ENCODE measurements at regions not wholly inside any gene's neighbourhood (a gene's known extent, or its start where the extent isn't known, plus 50 kb on each side); places are given as distances from the start of the nearest gene placed in this dataset.
"Not testable (repeated sequence)": the region's sequence is repeated elsewhere in the genome, so short reads cannot be mapped to it uniquely, and the experiment has no call there.

DNA sequence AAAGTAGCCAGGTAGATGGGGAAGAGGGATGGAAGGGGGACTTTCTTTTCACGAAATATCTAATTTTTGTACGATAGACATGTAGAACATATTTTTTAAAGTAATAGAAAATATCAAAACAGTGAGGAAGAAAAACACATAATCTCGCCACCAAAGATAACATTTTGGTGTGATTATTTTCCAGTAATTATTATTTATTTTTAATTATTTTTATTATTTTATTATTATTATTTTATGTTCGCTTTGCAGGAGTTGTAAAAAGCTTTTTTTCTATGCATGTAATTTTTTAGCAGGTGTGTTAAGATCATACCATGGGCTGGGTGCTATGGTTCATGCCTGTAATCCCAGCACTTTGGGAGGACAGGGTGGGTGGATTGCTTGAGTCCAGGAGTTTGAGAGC is 85.6 kb upstream of the CCND2 start:
- Histone ChIP-seq H2AK5ac (ENCODE audit: low read length, severe bottlenecking) (no peak overlapping the region), H3K4ac (ENCODE audit: low read depth in 1 of 2, low read length in 2 of 2) (no peak overlapping the region), H3K36me3 (ENCODE audit: control insufficient read depth in 1 of 2, insufficient read depth in 2 of 2, low read depth in 1 of 2, low read length in 2 of 2) (no peaks in the 10 kb centered on the region), H4K91ac (ENCODE audit: low read length) (no peak overlapping the region), H3K18ac (ENCODE audit: low read depth in 1 of 2, low read length in 2 of 2) (no peak overlapping the region), H3K27ac (ENCODE audit: low read length, poor library complexity, severe bottlenecking) (no peak overlapping the region), H3K23ac (ENCODE audit: low read length in 2 of 2) (no peak overlapping the region), H3K4me3 (ENCODE audit: insufficient read depth in 1 of 2, low read depth in 1 of 2, low read length in 2 of 2) (no peak overlapping the region), H2BK5ac (ENCODE audit: low read depth, low read length, poor library complexity, severe bottlenecking) (no peak overlapping the region), H3K27me3 (ENCODE audit: control insufficient read depth in 1 of 2, insufficient read depth in 1 of 2, low read length in 2 of 2) (peaks cover 0 to 12% of the 10 kb centered on the region in 2 experiments), H3K14ac (ENCODE audit: low read length in 2 of 2) (no peak overlapping the region), H2AFZ (ENCODE audit: low read depth, low read length) (no peak overlapping the region), H2BK15ac (ENCODE audit: low read depth, poor library complexity, severe bottlenecking) (no peak overlapping the region), H3K4me2 (ENCODE audit: low read length, poor library complexity, severe bottlenecking) (no peak overlapping the region), H3K9me3 (ENCODE audit: control insufficient read depth, low read length) (no peaks in the 10 kb centered on the region), H3K9ac (ENCODE audit: low read length) (no peak overlapping the region), H2BK12ac (ENCODE audit: low read length in 2 of 2) (no peak overlapping the region), H2BK120ac (ENCODE audit: low read depth, low read length) (no peak overlapping the region), H3K79me1 (replicated peaks; ENCODE audit: low read length, poor library complexity, severe bottlenecking) (no peaks in the 10 kb centered on the region), H4K8ac (ENCODE audit: low read length) (no peak overlapping the region), H3K4me1 (ENCODE audit: control insufficient read depth, insufficient read depth, low read depth, low read length) (peaks cover 6% of the 10 kb centered on the region)
- DNase-seq = no peak
- WGBS = 92% methylated on average over 1 of the region's 4 CpGs

DNA sequence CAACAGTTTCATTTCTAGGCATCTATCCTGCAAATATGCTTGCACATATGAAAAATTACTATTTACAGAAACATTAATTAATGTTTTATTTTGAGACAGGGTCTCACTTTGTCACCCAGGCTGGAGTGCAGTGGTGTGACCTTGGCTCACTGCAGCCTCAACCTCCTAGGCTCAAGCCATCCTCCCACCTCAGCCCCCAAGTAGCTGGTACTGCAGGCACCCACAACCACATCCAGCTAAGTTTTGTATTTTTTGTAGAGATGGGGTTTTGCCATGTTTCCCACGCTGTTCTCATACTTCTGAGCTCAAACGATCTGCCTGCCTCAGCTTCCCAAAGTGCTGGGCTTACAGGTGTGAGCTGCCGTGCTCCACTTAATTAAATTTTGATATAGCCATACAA is 86.2 kb upstream of the CCND2 start:
- H2BK15ac ChIP-seq (ENCODE audit: low read depth, poor library complexity, severe bottlenecking); DNase-seq; H2AK5ac ChIP-seq (ENCODE audit: low read length, severe bottlenecking); H3K23ac ChIP-seq (ENCODE audit: low read length in 2 of 2); H3K18ac ChIP-seq (ENCODE audit: low read depth in 1 of 2, low read length in 2 of 2); H2BK5ac ChIP-seq (ENCODE audit: low read depth, low read length, poor library complexity, severe bottlenecking); H3K4me2 ChIP-seq (ENCODE audit: low read length, poor library complexity, severe bottlenecking); H3K4ac ChIP-seq (ENCODE audit: low read depth in 1 of 2, low read length in 2 of 2); H3K14ac ChIP-seq (ENCODE audit: low read length in 2 of 2); H2BK120ac ChIP-seq (ENCODE audit: low read depth, low read length); H2AFZ ChIP-seq (ENCODE audit: low read depth, low read length); H4K91ac ChIP-seq (ENCODE audit: low read length); H3K9ac ChIP-seq (ENCODE audit: low read length); H3K36me3 ChIP-seq (ENCODE audit: control insufficient read depth in 1 of 2, insufficient read depth in 2 of 2, low read depth in 1 of 2, low read length in 2 of 2); H3K27ac ChIP-seq (ENCODE audit: low read length, poor library complexity, severe bottlenecking); H3K9me3 ChIP-seq (ENCODE audit: control insufficient read depth, low read length); H3K4me1 ChIP-seq (ENCODE audit: control insufficient read depth, insufficient read depth, low read depth, low read length); H4K8ac ChIP-seq (ENCODE audit: low read length); H3K79me1 ChIP-seq (replicated peaks; ENCODE audit: low read length, poor library complexity, severe bottlenecking); H2BK12ac ChIP-seq (ENCODE audit: low read length in 2 of 2); H3K4me3 ChIP-seq (ENCODE audit: insufficient read depth in 1 of 2, low read depth in 1 of 2, low read length in 2 of 2): not testable (repeated sequence)
- WGBS = 67% methylated on average over 2 of the region's 3 CpGs
- H3K27me3 ChIP-seq (ENCODE audit: control insufficient read depth in 1 of 2, insufficient read depth in 1 of 2, low read length in 2 of 2) = peaks cover 0 to 12% of the 10 kb centered on the region in 2 experiments

DNA sequence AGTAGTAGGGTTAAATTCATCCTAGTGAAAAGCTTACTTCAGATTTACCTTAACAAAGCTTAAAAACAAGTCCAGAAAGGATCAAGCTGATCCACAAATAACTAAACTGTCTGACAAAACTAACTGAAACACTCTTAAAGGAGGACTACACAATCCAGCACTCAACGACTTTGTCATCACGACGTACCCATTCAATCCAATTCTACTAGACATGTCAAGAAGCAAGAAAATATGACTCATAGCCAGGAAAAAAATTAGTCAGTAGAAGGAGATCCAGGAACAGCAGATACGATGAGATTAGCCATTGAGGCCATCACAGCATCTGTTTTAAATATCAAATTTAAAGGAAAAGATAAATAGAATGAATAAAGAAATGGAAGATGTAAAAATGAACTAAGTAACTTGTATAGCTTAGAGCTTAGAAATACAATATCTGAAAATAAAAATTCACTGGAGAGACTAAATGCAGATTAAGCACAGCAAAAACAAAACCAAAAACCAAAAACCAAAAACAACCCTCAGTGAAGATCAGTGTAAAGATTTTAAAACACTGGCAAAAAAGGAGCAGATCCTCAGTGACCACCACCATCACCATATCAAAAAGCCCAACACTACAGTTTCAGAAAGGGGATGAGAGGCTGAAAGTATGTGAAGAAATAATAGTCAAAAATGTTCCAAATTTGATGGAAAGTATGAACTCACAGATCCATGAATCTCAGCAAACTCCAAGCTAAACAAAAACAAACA is 95.0 kb upstream of the CCND2 start:
- WGBS = no CpG with 5 or more reads among the region's 4 CpGs
- DNase-seq = no peak
- no peaks in the 10 kb centered on the region for H3K9me3 ChIP-seq (ENCODE audit: control insufficient read depth, low read length)

DNA sequence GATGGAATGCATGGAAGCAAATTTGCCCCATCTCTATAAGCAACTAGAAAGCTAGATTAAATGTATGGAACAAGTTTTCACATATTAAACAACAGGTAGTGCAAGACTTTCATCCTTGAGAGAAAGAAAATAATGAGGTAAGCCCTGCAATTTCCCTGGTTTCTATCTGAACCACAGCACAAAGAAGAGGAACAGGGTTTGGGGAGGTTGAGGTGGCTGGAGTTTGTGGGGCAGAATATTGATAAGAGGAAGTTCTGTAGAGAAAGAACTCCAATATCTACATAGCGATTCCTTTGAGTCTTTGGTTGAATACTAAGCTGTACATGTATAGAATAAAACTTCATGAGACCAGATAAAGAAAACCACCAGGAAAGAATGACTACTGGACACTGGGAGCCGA is 96.3 kb upstream of the CCND2 start:
- no peaks in the 10 kb centered on the region for H3K79me1 ChIP-seq (replicated peaks; ENCODE audit: low read length, poor library complexity, severe bottlenecking)
- no peak overlapping the region for H3K4ac ChIP-seq (ENCODE audit: low read depth in 1 of 2, low read length in 2 of 2)
- no peak overlapping the region for H2BK12ac ChIP-seq (ENCODE audit: low read length in 2 of 2)
- H3K9ac ChIP-seq (ENCODE audit: low read length) = no peak overlapping the region
- H3K4me2 ChIP-seq (ENCODE audit: low read length, poor library complexity, severe bottlenecking) = no peak overlapping the region
- H3K27me3 ChIP-seq (ENCODE audit: control insufficient read depth in 1 of 2, insufficient read depth in 1 of 2, low read length in 2 of 2) = no peaks in the 10 kb centered on the region
- no peak overlapping the region for H3K18ac ChIP-seq (ENCODE audit: low read depth in 1 of 2, low read length in 2 of 2)
- H2BK120ac ChIP-seq (ENCODE audit: low read depth, low read length) = no peak overlapping the region
- no peak overlapping the region for H3K23ac ChIP-seq (ENCODE audit: low read length in 2 of 2)
- no peak for DNase-seq
- no peak overlapping the region for H3K27ac ChIP-seq (ENCODE audit: low read length, poor library complexity, severe bottlenecking)
- H3K4me3 ChIP-seq (ENCODE audit: insufficient read depth in 1 of 2, low read depth in 1 of 2, low read length in 2 of 2) = no peak overlapping the region
- no peak overlapping the region for H2BK15ac ChIP-seq (ENCODE audit: low read depth, poor library complexity, severe bottlenecking)
- no peak overlapping the region for H2AFZ ChIP-seq (ENCODE audit: low read depth, low read length)
- H2AK5ac ChIP-seq (ENCODE audit: low read length, severe bottlenecking) = no peak overlapping the region
- H2BK5ac ChIP-seq (ENCODE audit: low read depth, low read length, poor library complexity, severe bottlenecking) = no peak overlapping the region
- no peaks in the 10 kb centered on the region for H3K9me3 ChIP-seq (ENCODE audit: control insufficient read depth, low read length)
- H4K8ac ChIP-seq (ENCODE audit: low read length) = no peak overlapping the region
- no peak overlapping the region for H3K14ac ChIP-seq (ENCODE audit: low read length in 2 of 2)
- no peaks in the 10 kb centered on the region for H3K36me3 ChIP-seq (ENCODE audit: control insufficient read depth in 1 of 2, insufficient read depth in 2 of 2, low read depth in 1 of 2, low read length in 2 of 2)
- WGBS = 96% methylated on average over 1 of the region's 2 CpGs
- H3K4me1 ChIP-seq (ENCODE audit: control insufficient read depth, insufficient read depth, low read depth, low read length) = peaks cover 2% of the 10 kb centered on the region
- no peak overlapping the region for H4K91ac ChIP-seq (ENCODE audit: low read length)

More for the DNA sequence above, 95.0 kb upstream of the CCND2 start:
- no peak overlapping the region for H2AFZ ChIP-seq (ENCODE audit: low read depth, low read length)
- H3K4me2 ChIP-seq (ENCODE audit: low read length, poor library complexity, severe bottlenecking) = no peak overlapping the region
- H2BK12ac ChIP-seq (ENCODE audit: low read length in 2 of 2) = no peak overlapping the region
- no peak overlapping the region for H2BK15ac ChIP-seq (ENCODE audit: low read depth, poor library complexity, severe bottlenecking)
- no peak overlapping the region for H2BK120ac ChIP-seq (ENCODE audit: low read depth, low read length)
- H3K79me1 ChIP-seq (replicated peaks; ENCODE audit: low read length, poor library complexity, severe bottlenecking) = no peaks in the 10 kb centered on the region
- H3K18ac ChIP-seq (ENCODE audit: low read depth in 1 of 2, low read length in 2 of 2) = no peak overlapping the region
- H3K23ac ChIP-seq (ENCODE audit: low read length in 2 of 2) = no peak overlapping the region
- no peak overlapping the region for H3K4ac ChIP-seq (ENCODE audit: low read depth in 1 of 2, low read length in 2 of 2)
- H4K8ac ChIP-seq (ENCODE audit: low read length) = no peak overlapping the region
- H2AK5ac ChIP-seq (ENCODE audit: low read length, severe bottlenecking) = no peak overlapping the region
- H3K9ac ChIP-seq (ENCODE audit: low read length) = no peak overlapping the region
- H3K4me1 ChIP-seq (ENCODE audit: control insufficient read depth, insufficient read depth, low read depth, low read length) = no peaks in the 10 kb centered on the region
- H3K27ac ChIP-seq (ENCODE audit: low read length, poor library complexity, severe bottlenecking) = no peak overlapping the region
- H4K91ac ChIP-seq (ENCODE audit: low read length) = no peak overlapping the region
- H2BK5ac ChIP-seq (ENCODE audit: low read depth, low read length, poor library complexity, severe bottlenecking) = no peak overlapping the region
- no peaks in the 10 kb centered on the region for H3K27me3 ChIP-seq (ENCODE audit: control insufficient read depth in 1 of 2, insufficient read depth in 1 of 2, low read length in 2 of 2)
- no peak overlapping the region for H3K14ac ChIP-seq (ENCODE audit: low read length in 2 of 2)
- H3K36me3 ChIP-seq (ENCODE audit: control insufficient read depth in 1 of 2, insufficient read depth in 2 of 2, low read depth in 1 of 2, low read length in 2 of 2) = no peaks in the 10 kb centered on the region
- no peak overlapping the region for H3K4me3 ChIP-seq (ENCODE audit: insufficient read depth in 1 of 2, low read depth in 1 of 2, low read length in 2 of 2)

Data from mesenchymal stem cell (in vitro differentiated cells and primary cell).